ENCODE measurements at regions not wholly inside any gene's neighbourhood (a gene's known extent, or its start where the extent isn't known, plus 50 kb on each side); places are given as distances from the start of the nearest gene placed in this dataset.

DNA sequence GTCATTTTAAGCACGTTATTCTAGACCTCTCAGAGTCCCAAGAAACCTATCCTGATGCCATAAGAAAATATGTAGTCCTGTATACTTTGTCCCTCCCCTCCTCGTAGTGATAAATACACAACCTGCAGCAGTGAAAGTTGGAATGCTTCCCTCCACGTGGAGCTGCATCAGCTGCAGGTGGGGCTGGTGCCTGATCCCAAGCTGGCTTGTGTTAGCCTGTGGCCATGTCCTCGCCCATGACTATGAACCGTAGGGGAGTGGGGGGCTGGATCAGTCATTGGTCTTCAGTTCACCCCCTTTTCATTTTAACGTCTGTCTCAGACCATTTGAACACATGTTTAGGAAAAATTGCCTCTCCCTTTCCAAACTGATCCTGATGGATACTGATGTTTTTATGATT lies 171.4 kb upstream of the HABP2 start:
- H3K27ac ChIP-seq, result no peak overlapping the region
- H3K27me3 ChIP-seq, result no peaks in the 10 kb centered on the region
- no peaks in the 10 kb centered on the region for H3K9me3 ChIP-seq
- intact Hi-C loops (cut with DNase I), result loop anchor here (10.0 kb wide), 2 partner anchors 337 to 427 kb away; partner anchors contain the start of gene TCF7L2
- no peak overlapping the region for H3K4me3 ChIP-seq
- peaks cover 6 to 15% of the 10 kb centered on the region in 2 donors for H3K4me1 ChIP-seq
- TF ChIP-seq, protein P1, sequence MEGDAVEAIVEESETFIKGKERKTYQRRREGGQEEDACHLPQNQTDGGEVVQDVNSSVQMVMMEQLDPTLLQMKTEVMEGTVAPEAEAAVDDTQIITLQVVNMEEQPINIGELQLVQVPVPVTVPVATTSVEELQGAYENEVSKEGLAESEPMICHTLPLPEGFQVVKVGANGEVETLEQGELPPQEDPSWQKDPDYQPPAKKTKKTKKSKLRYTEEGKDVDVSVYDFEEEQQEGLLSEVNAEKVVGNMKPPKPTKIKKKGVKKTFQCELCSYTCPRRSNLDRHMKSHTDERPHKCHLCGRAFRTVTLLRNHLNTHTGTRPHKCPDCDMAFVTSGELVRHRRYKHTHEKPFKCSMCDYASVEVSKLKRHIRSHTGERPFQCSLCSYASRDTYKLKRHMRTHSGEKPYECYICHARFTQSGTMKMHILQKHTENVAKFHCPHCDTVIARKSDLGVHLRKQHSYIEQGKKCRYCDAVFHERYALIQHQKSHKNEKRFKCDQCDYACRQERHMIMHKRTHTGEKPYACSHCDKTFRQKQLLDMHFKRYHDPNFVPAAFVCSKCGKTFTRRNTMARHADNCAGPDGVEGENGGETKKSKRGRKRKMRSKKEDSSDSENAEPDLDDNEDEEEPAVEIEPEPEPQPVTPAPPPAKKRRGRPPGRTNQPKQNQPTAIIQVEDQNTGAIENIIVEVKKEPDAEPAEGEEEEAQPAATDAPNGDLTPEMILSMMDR (IDR thresholded peaks at IDR 0.05), result no peak
- no peak for DNase-seq (ENCODE audit: low spot score in 2 of 2)
- no peaks in the 10 kb centered on the region for H3K36me3 ChIP-seq

DNA sequence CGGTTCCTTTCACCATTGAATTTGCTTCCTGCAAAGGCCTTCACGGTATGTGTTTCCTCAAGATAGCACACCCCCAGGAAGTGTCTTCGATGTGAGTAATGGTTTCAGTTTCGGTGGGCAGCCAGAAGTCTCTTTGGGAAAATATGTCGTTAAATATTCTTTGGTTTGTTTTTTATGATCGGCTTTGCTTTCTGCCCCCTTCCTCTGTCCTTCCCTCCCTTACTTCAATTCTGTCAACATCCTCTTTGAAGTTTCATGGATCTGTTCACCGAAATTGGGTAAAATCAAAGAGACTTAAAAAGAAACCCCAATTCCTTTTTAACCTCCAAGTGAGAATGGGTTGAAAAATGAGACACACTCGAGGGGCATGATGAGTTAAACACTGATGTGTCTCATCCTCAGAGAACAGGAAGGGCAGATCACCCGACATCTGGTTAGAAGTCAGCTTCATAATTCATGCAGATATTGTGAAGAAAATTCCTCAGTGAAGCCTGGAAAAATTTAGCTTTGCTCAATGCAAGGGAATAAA lies 170.8 kb upstream of the HABP2 start:
- Histone ChIP-seq H3K9me3 (no peaks in the 10 kb centered on the region), H3K27me3 (no peaks in the 10 kb centered on the region), H3K36me3 (no peaks in the 10 kb centered on the region), H3K4me3 (peak overlapping the region in 1 of 2 donors; percentile 32), H3K27ac (no peak overlapping the region), H3K4me1 (peaks cover 12 to 18% of the 10 kb centered on the region in 2 donors)
- no peak for DNase-seq (ENCODE audit: low spot score in 2 of 2)
- intact Hi-C loops (cut with DNase I), result loop anchor here (10.0 kb wide), 2 partner anchors 337 to 427 kb away; partner anchors contain the start of gene TCF7L2
- TF ChIP-seq, protein P1 (IDR thresholded peaks at IDR 0.05), result no peak

DNA sequence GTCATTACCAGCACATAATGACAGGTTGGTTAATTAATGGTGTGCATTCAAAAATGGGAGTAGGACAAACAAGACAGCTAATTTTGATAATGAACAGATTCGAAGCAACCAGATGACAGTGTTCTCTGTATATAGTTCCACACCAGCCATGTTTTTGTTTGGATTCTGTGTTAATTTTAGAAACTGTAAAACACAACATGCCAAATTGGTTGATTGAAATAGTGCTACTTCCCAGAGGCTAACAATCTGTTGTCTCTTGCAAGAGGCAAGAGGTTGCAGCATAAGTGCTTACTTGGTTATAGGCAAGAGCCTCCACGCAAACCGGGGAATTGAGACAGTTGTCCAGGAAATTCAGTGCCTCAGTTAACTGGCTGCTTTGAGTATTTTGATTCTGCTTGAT lies 170.2 kb upstream of the HABP2 start:
- Histone ChIP-seq H3K4me1 (peaks cover 12 to 18% of the 10 kb centered on the region in 2 donors), H3K4me3 (no peak overlapping the region), H3K36me3 (no peaks in the 10 kb centered on the region), H3K27ac (no peak overlapping the region), H3K27me3 (no peaks in the 10 kb centered on the region), H3K9me3 (no peaks in the 10 kb centered on the region)
- TF ChIP-seq, protein P1 (IDR thresholded peaks at IDR 0.05), result no peak
- intact Hi-C loops (cut with DNase I), result loop anchor here (10.0 kb wide), 2 partner anchors 338 to 428 kb away; partner anchors contain the start of gene TCF7L2
- DNase-seq (ENCODE audit: low spot score in 2 of 2), result no peak

DNA sequence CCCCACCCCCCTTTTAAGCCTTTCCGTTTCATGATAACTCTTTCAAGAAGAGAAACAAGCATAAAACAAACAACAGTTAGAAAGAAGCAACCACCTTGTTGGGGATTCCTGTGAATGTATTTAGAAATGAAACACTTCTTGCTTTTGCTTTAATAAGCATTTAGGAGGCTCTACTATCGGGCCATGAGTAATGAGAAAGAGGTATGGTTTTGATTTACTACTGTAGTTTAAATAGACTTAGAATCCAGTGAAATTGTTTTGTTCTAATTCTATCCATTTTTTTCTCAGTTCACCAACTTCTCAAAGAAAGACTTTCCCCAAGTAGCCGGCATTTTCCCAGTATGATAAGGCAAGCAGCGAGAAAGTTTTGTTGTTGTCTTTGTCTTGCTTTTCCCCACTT lies 168.7 kb upstream of the HABP2 start:
- peaks cover 12 to 18% of the 10 kb centered on the region in 2 donors for H3K4me1 ChIP-seq
- H3K27ac ChIP-seq, result peak overlapping the region; percentile 56 to 83
- no peak overlapping the region for H3K4me3 ChIP-seq
- H3K36me3 ChIP-seq, result no peaks in the 10 kb centered on the region
- no peaks in the 10 kb centered on the region for H3K27me3 ChIP-seq
- no peaks in the 10 kb centered on the region for H3K9me3 ChIP-seq
- TF ChIP-seq, protein P1 (IDR thresholded peaks at IDR 0.05), result no peak
- DNase-seq (ENCODE audit: low spot score in 2 of 2), result no peak
- intact Hi-C loops (cut with DNase I), result loop anchor here (2.0 to 10.0 kb wide), 4 partner anchors 257 to 663 kb away; partner anchors contain the start of gene TCF7L2

DNA sequence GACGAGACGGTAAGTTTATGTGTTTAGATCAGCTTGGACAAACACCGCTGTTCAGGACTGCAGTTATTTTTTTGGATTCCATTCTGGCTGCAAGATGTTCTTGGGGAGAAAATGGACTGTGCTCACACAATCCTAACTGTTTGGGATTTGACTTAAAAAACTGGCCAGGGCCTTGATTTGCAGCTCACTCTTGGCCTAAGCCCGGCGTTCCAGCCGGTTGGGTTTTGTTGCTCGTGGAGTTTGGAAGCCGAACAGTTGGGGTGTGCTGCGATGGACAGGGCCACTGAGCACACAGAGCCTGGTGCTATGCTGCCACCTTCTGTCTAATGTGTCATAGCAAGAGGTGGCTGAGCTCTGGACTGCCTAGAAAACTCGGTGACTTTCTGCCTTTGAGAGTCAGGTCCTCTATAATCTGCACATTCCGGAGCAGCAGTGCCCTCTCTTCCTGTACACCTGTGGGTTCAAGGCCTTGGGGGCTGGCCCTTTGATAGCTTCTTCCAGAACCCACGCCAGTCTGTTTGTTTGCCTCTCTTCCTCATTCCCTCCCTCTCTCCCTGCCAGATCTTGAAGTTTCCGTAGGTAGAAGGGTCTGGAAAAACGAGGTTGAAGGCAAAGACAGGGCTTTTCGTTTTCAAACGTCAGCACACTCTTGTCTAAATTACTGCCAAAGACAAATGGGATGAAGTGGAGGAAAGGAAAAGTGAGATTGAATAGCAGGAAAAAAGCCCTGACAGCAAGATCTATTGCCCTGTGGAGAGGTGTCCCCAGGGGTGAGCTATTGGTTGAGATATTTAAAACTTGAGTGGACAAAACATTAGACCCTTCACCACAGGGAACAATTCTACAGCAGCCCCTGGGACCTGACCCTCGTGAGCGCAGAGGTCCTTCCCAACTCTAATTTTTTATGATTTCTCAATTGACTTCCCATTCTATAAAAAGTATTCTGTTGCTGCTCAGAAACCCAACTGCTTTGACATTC lies 167.5 kb upstream of the HABP2 start:
- Histone ChIP-seq H3K4me3 (peak overlapping the region in 1 of 2 donors; percentile 52), H3K9me3 (no peaks in the 10 kb centered on the region), H3K27me3 (no peaks in the 10 kb centered on the region), H3K4me1 (peaks cover 12 to 23% of the 10 kb centered on the region in 2 donors), H3K36me3 (no peaks in the 10 kb centered on the region), H3K27ac (peak overlapping the region; percentile 83 to 84)
- intact Hi-C loops (cut with DNase I), result loop anchor here (1.0 to 10.0 kb wide), 10 partner anchors 59 to 908 kb away; partner anchors contain the start of gene TCF7L2
- DNase-seq (ENCODE audit: low spot score in 2 of 2), result peak; percentile 50 to 92
- TF ChIP-seq, protein P1 (IDR thresholded peaks at IDR 0.05), result peak; percentile 82 to 89 (median 82)
